ENCODE measurements at regions not wholly inside any gene's neighbourhood (a gene's known extent, or its start where the extent isn't known, plus 50 kb on each side); places are given as distances from the start of the nearest gene placed in this dataset.

- TF ChIP-seq CTCF (IDR thresholded peaks at IDR 0.05) = no peak
- no peak for TF ChIP-seq POLR2A (IDR thresholded peaks at IDR 0.05)
Measured at GRCh38 chr17:13302419-13302818, 284.6 kb upstream of the ELAC2 start.
